ACC112 (cell line): ENCODE measurements at regions not wholly inside any gene's neighbourhood (a gene's known extent, or its start where the extent isn't known, plus 50 kb on each side); places are given as distances from the start of the nearest gene placed in this dataset.

Experiments used
- H2AFZ ChIP-seq: fragments of 200-600 bp; sonication (generic); one replicate; pipeline ENCODE4 v1.6.0; 2017; ENCODE audit warnings: antibody characterized with exemption, low read length; ENCODE audit not compliant: unreplicated experiment
- H3K27ac ChIP-seq: fragments of 200-600 bp; sonication (generic); 2 replicates; pipeline ENCODE4 v1.5.1; 2014; ENCODE audit warnings: low read depth, mild to moderate bottlenecking, antibody characterized with exemption, low read length, moderate library complexity
- H3K27me3 ChIP-seq: fragments of 200-600 bp; sonication (generic); 2 replicates; pipeline ENCODE4 v1.6.1; 2014; ENCODE audit warnings: mild to moderate bottlenecking, antibody characterized with exemption, low read length, moderate library complexity, mixed read lengths; ENCODE audit not compliant: insufficient read depth
- H3K36me3 ChIP-seq: fragments of 200-600 bp; sonication (generic); 2 replicates; pipeline ENCODE4 v1.6.1; 2016; ENCODE audit warnings: mild to moderate bottlenecking, antibody characterized with exemption, low read length, moderate library complexity, mixed read lengths; ENCODE audit not compliant: insufficient read depth
- H3K4me1 ChIP-seq: fragments of 200-600 bp; sonication (generic); one replicate; pipeline ENCODE4 v1.6.1; 2016; ENCODE audit warnings: low read length, mixed read lengths; ENCODE audit not compliant: insufficient read depth, unreplicated experiment, control insufficient read depth
- H3K4me3 ChIP-seq: fragments of 200-600 bp; sonication (generic); 2 replicates; pipeline ENCODE4 v1.5.1; 2014; ENCODE audit warnings: mild to moderate bottlenecking, low read depth, low read length
- H3K79me2 ChIP-seq: fragments of 200-600 bp; sonication (generic); one replicate; pipeline ENCODE4 v1.6.0; 2016; ENCODE audit warnings: low read length; ENCODE audit not compliant: control insufficient read depth, unreplicated experiment, insufficient read depth

- H3K79me2 ChIP-seq = no peaks in the 10 kb centered on the region
- H3K27me3 ChIP-seq = no peaks in the 10 kb centered on the region; the same call in 1 of the 2 replicates
- peak overlapping the region; percentile 52 for H3K27ac ChIP-seq
- H3K36me3 ChIP-seq = no peaks in the 10 kb centered on the region
- peak overlapping the region; percentile 55 for H2AFZ ChIP-seq
- peaks cover 22% of the 10 kb centered on the region for H3K4me1 ChIP-seq
- H3K4me3 ChIP-seq = 0 out of 2 replicates have a peak overlapping the region, but pooled peaks have one; percentile 31
Measured at GRCh38 chr14:94971750-94972149, 185.6 kb downstream of the DICER1 start.

GRCh38 chr14:94970941-94971730 is 186.2 kb downstream of the DICER1 start:
- no peak overlapping the region for H2AFZ ChIP-seq
- H3K36me3 ChIP-seq = no peaks in the 10 kb centered on the region
- H3K79me2 ChIP-seq = no peaks in the 10 kb centered on the region
- peak overlapping the region; percentile 52 for H3K27ac ChIP-seq
- H3K4me1 ChIP-seq = peaks cover 22% of the 10 kb centered on the region
- 0 out of 2 replicates have a peak overlapping the region, but pooled peaks have one; percentile 31 for H3K4me3 ChIP-seq
- H3K27me3 ChIP-seq = peaks cover 4% of the 10 kb centered on the region; the same call in 1 of the 2 replicates

- Histone ChIP-seq H3K79me2 (no peaks in the 10 kb centered on the region), H3K36me3 (no peaks in the 10 kb centered on the region), H3K4me3 (no peak overlapping the region), H3K27me3 (peaks cover 4% of the 10 kb centered on the region; the same call in 1 of the 2 replicates), H2AFZ (no peak overlapping the region), H3K27ac (no peak overlapping the region), H3K4me1 (peaks cover 11% of the 10 kb centered on the region)
Measured at GRCh38 chr14:94969766-94970165, 187.6 kb downstream of the DICER1 start.

GRCh38 chr14:94966868-94967267 is 190.5 kb downstream of the DICER1 start:
- H3K27ac ChIP-seq = no peak overlapping the region
- no peaks in the 10 kb centered on the region for H3K36me3 ChIP-seq
- H3K4me1 ChIP-seq = peaks cover 7% of the 10 kb centered on the region
- H3K79me2 ChIP-seq = no peaks in the 10 kb centered on the region
- no peak overlapping the region for H2AFZ ChIP-seq
- H3K27me3 ChIP-seq = peaks cover 16% of the 10 kb centered on the region; the same call in 1 of the 2 replicates
- H3K4me3 ChIP-seq = no peak overlapping the region

DNA sequence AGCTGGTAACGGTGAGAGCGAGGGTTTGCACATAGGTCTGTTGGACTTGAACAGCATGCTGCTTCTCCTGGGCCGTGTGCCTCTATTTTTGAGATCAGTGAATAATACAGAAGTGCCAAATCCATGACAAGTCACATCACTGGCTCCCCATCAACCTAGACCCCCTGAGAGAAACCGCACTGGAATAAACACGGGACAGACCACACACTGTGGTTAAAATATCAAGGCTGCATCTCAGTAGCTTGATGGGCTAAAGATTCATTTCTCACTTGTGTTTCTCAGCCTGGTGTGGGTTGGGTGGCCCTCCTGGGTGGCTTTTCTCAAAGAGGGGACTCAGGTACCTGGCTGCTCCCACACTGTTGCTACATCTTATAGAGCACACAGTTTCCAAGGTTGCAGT is 191.0 kb downstream of the DICER1 start:
- H3K27me3 ChIP-seq = peaks cover 19% of the 10 kb centered on the region; the same call in 1 of the 2 replicates
- H2AFZ ChIP-seq = no peak overlapping the region
- H3K79me2 ChIP-seq = no peaks in the 10 kb centered on the region
- H3K36me3 ChIP-seq = no peaks in the 10 kb centered on the region
- peaks cover 2% of the 10 kb centered on the region for H3K4me1 ChIP-seq
- H3K27ac ChIP-seq = no peak overlapping the region
- no peak overlapping the region for H3K4me3 ChIP-seq

- no peak overlapping the region for H3K4me3 ChIP-seq
- no peaks in the 10 kb centered on the region for H3K4me1 ChIP-seq
- no peak overlapping the region for H3K27ac ChIP-seq
- H3K79me2 ChIP-seq = no peaks in the 10 kb centered on the region
- H3K27me3 ChIP-seq = peaks cover 22% of the 10 kb centered on the region
- no peaks in the 10 kb centered on the region for H3K36me3 ChIP-seq
- H2AFZ ChIP-seq = no peak overlapping the region
Measured at GRCh38 chr14:94965551-94966313, 191.6 kb downstream of the DICER1 start.

DNA sequence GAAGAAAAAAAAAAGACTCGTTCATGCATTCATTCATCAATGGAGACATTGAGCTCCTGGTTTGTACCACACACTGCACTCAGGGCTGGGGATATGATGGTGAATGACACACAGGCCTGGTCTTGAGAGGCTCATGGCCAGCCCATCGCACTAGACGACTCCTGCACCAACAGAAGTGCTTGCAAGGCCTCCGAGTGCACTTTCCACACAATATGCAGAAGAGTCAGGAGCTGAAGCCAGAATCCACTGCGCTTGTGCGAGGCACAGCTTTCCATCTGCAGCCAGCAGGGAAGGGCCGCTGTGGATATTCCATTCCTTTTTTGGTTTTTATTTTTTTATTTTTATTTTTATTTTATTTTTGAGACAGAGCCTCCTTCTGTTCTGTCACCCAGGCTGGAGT is 192.4 kb downstream of the DICER1 start:
- H2AFZ ChIP-seq = no peak overlapping the region

DNA sequence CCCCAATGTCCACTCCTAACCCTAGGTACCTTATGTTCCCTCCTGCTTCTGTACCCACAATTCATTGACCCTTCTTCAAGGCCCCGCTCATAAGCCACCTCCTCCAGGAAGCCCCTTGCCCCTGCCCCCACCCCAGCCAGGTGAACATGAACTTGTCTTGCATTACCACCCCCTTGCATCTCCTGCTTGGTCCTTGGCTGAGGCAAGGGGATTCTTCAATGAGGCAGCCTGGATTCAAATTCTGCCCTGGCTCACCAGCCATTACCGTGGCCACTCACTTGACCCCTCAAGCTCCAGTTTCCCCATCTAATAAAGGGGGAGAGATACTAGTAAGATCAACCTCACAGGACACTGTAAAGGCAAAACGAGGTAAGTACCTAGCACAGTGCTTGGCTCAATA is 193.1 kb downstream of the DICER1 start:
- H3K79me2 ChIP-seq = no peaks in the 10 kb centered on the region
- H3K27me3 ChIP-seq = peaks cover 38% of the 10 kb centered on the region
- H3K4me1 ChIP-seq = no peaks in the 10 kb centered on the region
- H2AFZ ChIP-seq = no peak overlapping the region
- no peak overlapping the region for H3K27ac ChIP-seq
- no peaks in the 10 kb centered on the region for H3K36me3 ChIP-seq
- no peak overlapping the region for H3K4me3 ChIP-seq

More for the DNA sequence above, 192.4 kb downstream of the DICER1 start:
- H3K4me1 ChIP-seq = no peaks in the 10 kb centered on the region
- H3K79me2 ChIP-seq = no peaks in the 10 kb centered on the region
- H3K4me3 ChIP-seq = no peak overlapping the region
- peaks cover 30% of the 10 kb centered on the region for H3K27me3 ChIP-seq
- H3K36me3 ChIP-seq = no peaks in the 10 kb centered on the region
- no peak overlapping the region for H3K27ac ChIP-seq

GRCh38 chr14:94963051-94963450 is 193.1 kb upstream of the GSC start:
- H3K27ac ChIP-seq = no peak overlapping the region
- no peaks in the 10 kb centered on the region for H3K4me1 ChIP-seq
- no peaks in the 10 kb centered on the region for H3K36me3 ChIP-seq
- H3K79me2 ChIP-seq = no peaks in the 10 kb centered on the region
- H3K27me3 ChIP-seq = peaks cover 49% of the 10 kb centered on the region
- H3K4me3 ChIP-seq = no peak overlapping the region
- H2AFZ ChIP-seq = no peak overlapping the region

GRCh38 chr14:94962166-94962575 is 192.3 kb upstream of the GSC start:
- Histone ChIP-seq H3K27me3 (peaks cover 58% of the 10 kb centered on the region), H3K27ac (no peak overlapping the region), H3K36me3 (no peaks in the 10 kb centered on the region), H3K4me3 (no peak overlapping the region), H3K4me1 (no peaks in the 10 kb centered on the region), H2AFZ (no peak overlapping the region), H3K79me2 (no peaks in the 10 kb centered on the region)
